ENCODE measurements at regions not wholly inside any gene's neighbourhood (a gene's known extent, or its start where the extent isn't known, plus 50 kb on each side); places are given as distances from the start of the nearest gene placed in this dataset.
"Not testable (repeated sequence)": the region's sequence is repeated elsewhere in the genome, so short reads cannot be mapped to it uniquely, and the experiment has no call there.

DNA sequence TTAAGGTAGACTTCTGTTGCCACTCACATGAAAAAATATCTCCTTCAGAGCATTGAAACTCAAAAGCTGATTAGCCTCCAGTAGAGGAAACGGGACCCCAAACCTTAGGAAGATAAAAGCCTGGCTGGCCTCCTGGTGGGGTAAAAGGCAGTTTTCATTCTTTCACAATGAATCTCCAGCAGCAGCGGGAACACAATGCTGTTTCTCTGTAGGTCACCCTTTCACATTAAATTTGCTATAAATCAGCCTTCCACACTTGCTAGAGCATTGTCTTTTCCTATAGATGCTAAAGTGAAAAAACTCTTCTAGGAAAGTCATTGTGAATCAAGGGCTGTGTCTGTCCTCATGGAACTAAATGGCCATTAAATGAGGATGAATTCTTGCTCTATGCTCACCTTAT, 207.3 kb upstream of the MAGEB2 start:
- DNase-seq (ENCODE audit: low read depth), result no peak
- H3K4me3 ChIP-seq (ENCODE audit: low read depth, low read length), result no peak overlapping the region
- no peak for TF ChIP-seq CTCF (IDR thresholded peaks at IDR 0.05; ENCODE audit: insufficient read depth, low read depth, low read length)

GRCh38 chrX:30010471-30010870, 204.9 kb upstream of the MAGEB2 start:
- peak; percentile 66 for DNase-seq (ENCODE audit: low read depth)
- no peak overlapping the region for H3K4me3 ChIP-seq (ENCODE audit: low read depth, low read length)
- no peak for TF ChIP-seq CTCF (IDR thresholded peaks at IDR 0.05; ENCODE audit: insufficient read depth, low read depth, low read length)

DNA sequence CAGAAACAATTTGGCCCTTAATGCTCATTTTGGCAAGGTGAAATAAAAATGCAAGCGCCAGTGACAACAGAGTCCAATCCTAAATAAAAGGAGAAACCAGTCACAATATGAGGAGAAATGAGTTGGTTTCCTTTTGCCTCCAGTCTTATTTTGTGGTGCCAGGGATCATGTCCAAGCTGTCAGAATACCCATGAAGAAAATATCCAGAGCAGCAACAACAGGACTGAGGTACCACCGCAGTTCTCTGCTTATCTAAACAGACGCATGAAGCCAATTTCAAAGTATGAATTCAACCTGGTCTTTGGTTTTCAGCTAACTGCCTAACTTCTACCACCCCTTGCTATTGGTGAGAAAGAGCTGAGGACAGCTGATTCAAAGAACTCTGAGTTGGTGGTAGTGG, 199.9 kb upstream of the MAGEB2 start:
- no peak overlapping the region for H3K4me3 ChIP-seq (ENCODE audit: low read depth, low read length)
- TF ChIP-seq CTCF (IDR thresholded peaks at IDR 0.05; ENCODE audit: insufficient read depth, low read depth, low read length), result no peak
- DNase-seq (ENCODE audit: low read depth), result no peak

DNA sequence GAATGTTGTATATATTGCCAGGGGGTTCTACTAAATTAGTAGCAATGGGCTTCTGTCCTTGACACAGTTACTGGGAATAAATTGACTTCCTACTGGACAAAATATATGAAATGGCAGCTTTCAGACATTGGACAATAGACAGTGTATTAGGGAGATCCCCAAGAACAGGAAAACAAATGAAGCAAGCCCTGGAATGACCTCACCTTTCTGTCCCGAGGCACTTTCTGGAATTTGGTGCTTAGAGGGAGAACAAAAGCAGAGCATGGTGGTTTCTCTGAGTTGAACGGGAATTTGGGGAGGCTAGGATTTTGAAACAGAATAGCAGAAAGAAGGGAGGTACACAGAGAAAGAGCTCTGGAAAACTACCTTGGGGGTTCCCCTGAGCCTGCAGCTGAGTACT, 187.7 kb upstream of the MAGEB2 start:
- no peak for TF ChIP-seq CTCF (IDR thresholded peaks at IDR 0.05; ENCODE audit: insufficient read depth, low read depth, low read length)
- no peak overlapping the region for H3K4me3 ChIP-seq (ENCODE audit: low read depth, low read length)
- no peak for DNase-seq (ENCODE audit: low read depth)

- DNase-seq (ENCODE audit: low read depth); H3K4me3 ChIP-seq (ENCODE audit: low read depth, low read length): not testable (repeated sequence)
Measured at GRCh38 chrX:30036406-30036805, 179.0 kb upstream of the MAGEB2 start.

DNA sequence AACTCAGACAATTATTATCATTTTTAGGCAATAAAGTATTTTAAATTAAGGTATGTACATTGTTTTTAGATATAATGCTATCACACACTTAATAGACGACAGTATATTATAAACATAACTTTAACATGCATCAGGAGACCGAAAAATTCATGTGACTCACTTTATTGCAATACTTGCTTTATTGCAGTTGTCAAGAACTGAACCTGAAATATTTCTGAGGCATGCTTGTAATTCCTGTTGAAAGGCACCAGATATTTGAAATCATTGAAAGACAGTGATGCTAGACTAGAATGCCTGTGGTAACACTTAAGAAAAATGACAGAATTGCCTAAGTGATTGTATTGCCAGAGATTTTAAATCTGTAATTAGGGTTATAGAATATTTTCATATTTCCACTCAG, 175.6 kb upstream of the MAGEB2 start:
- H3K4me3 ChIP-seq (ENCODE audit: low read depth, low read length), result no peak overlapping the region
- no peak for TF ChIP-seq CTCF (IDR thresholded peaks at IDR 0.05; ENCODE audit: insufficient read depth, low read depth, low read length)
- peak; percentile 44 for DNase-seq (ENCODE audit: low read depth)

DNA sequence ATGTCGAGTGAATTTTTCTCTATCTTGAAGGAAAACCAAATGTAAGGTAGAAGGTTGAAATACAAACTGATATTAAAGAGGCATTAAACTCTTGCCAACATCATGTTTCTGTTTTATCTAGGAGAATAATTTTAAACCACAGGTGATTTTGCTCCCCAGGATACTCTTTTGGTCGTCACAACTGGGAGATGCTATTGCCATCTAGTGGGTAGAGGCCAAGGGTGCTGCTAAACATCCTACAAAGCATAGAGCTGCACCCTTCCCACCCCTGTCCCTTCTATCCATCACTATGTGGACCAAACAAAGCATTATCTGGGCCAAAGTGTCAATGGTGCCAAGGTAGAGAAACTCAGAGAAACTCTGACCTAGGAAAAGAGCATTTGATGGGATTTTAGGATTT, 154.6 kb upstream of the MAGEB2 start:
- peak; percentile 53 for TF ChIP-seq CTCF (IDR thresholded peaks at IDR 0.05; ENCODE audit: insufficient read depth, low read depth, low read length)
- peak; percentile 9 for DNase-seq (ENCODE audit: low read depth)
- no peak overlapping the region for H3K4me3 ChIP-seq (ENCODE audit: low read depth, low read length)

All from fibroblast of villous mesenchyme (primary cell).